GM18870 (cell line): ENCODE measurements at regions not wholly inside any gene's neighbourhood (a gene's known extent, or its start where the extent isn't known, plus 50 kb on each side); places are given as distances from the start of the nearest gene placed in this dataset.

ENCODE experiments used
- ATAC-seq: cut with Tn5 transposase; IDR thresholded peaks from one replicate; pipeline ENCODE4 v1.9.1; 2021; ENCODE audit warnings: moderate library complexity; ENCODE audit not compliant: unreplicated experiment

GRCh38 chrX:126065901-126066660 lies 100.0 kb downstream of the DCAF12L2 start:
- no peak for ATAC-seq
